Stimulated activated CD8-positive, alpha-beta memory T cell treated with anti-CD3 and anti-CD28 coated beads, Interleukin-4, amount 100 ng/mL, for 24 hours (primary cell): ENCODE measurements at regions not wholly inside any gene's neighbourhood (a gene's known extent, or its start where the extent isn't known, plus 50 kb on each side); places are given as distances from the start of the nearest gene placed in this dataset.
"Not testable (repeated sequence)": the region's sequence is repeated elsewhere in the genome, so short reads cannot be mapped to it uniquely, and the experiment has no call there.

ENCODE experiments used
- DNase-seq: peaks from one replicate; pipeline ENCODE4 v3.0.0-alpha.2; 2020; ENCODE audit warnings: low read depth

GRCh38 chr12:34097213-34097612 lies 74.9 kb downstream of the ALG10 start:
- no peak for DNase-seq

GRCh38 chr12:34105392-34105933 lies 83.2 kb downstream of the ALG10 start:
- no peak for DNase-seq

- no peak for DNase-seq
These were observed 83.9 kb downstream of the ALG10 start for GRCh38 chr12:34106172-34106571.

- no peak for DNase-seq
These were observed 84.7 kb downstream of the ALG10 start for GRCh38 chr12:34107016-34107415.

GRCh38 chr12:34107781-34108404 lies 85.6 kb downstream of the ALG10 start:
- no peak for DNase-seq

GRCh38 chr12:34108405-34108803 lies 86.1 kb downstream of the ALG10 start:
- DNase-seq = no peak

- DNase-seq = no peak
These were observed 86.7 kb downstream of the ALG10 start for GRCh38 chr12:34108967-34109366.

GRCh38 chr12:34109390-34109789 lies 87.1 kb downstream of the ALG10 start:
- no peak for DNase-seq

- DNase-seq = not testable (repeated sequence)
These were observed 87.7 kb downstream of the ALG10 start for GRCh38 chr12:34109909-34110531.

GRCh38 chr12:34119366-34119765 lies 97.1 kb downstream of the ALG10 start:
- DNase-seq = no peak

GRCh38 chr12:34121360-34121759 lies 99.1 kb downstream of the ALG10 start:
- no peak for DNase-seq

GRCh38 chr12:34123092-34123491 lies 100.8 kb downstream of the ALG10 start:
- peak; percentile 4 for DNase-seq

GRCh38 chr12:34124608-34125007 lies 102.3 kb downstream of the ALG10 start:
- DNase-seq = no peak

GRCh38 chr12:34126239-34126641 lies 103.9 kb downstream of the ALG10 start:
- DNase-seq = no peak

GRCh38 chr12:34126805-34127204 lies 104.5 kb downstream of the ALG10 start:
- DNase-seq = no peak

- not testable (repeated sequence) for DNase-seq
These were observed 105.1 kb downstream of the ALG10 start for GRCh38 chr12:34127379-34127778.

- no peak for DNase-seq
These were observed 120.1 kb downstream of the ALG10 start for GRCh38 chr12:34142430-34142829.

GRCh38 chr12:34151019-34151418 lies 128.7 kb downstream of the ALG10 start:
- DNase-seq = no peak

GRCh38 chr12:34163443-34163842 lies 141.1 kb downstream of the ALG10 start:
- DNase-seq = no peak

- no peak for DNase-seq
These were observed 144.2 kb downstream of the ALG10 start for GRCh38 chr12:34166427-34167060.

GRCh38 chr12:34168507-34168906 lies 146.2 kb downstream of the ALG10 start:
- DNase-seq = not testable (repeated sequence)

GRCh38 chr12:34186492-34186891 lies 164.2 kb downstream of the ALG10 start:
- DNase-seq = no peak

- no peak for DNase-seq
These were observed 166.7 kb downstream of the ALG10 start for GRCh38 chr12:34188974-34189373.
